NCI-H510A treated with DMSO at 0.1 percent for 48 hours (cell line): ENCODE measurements at regions not wholly inside any gene's neighbourhood (a gene's known extent, or its start where the extent isn't known, plus 50 kb on each side); places are given as distances from the start of the nearest gene placed in this dataset.

ENCODE experiments used
- DNase-seq: peaks from one replicate; lab custom pipeline; 2025; lab: John Stamatoyannopoulos, UW

GRCh38 chr6:113411011-113411410 lies 446.1 kb upstream of the MARCKS start:
- no peak for DNase-seq

- DNase-seq = no peak
Observed at GRCh38 chr6:113412589-113413357, 444.4 kb upstream of the MARCKS start.

- DNase-seq = no peak
Observed at GRCh38 chr6:113414511-113414910, 442.6 kb upstream of the MARCKS start.

DNA sequence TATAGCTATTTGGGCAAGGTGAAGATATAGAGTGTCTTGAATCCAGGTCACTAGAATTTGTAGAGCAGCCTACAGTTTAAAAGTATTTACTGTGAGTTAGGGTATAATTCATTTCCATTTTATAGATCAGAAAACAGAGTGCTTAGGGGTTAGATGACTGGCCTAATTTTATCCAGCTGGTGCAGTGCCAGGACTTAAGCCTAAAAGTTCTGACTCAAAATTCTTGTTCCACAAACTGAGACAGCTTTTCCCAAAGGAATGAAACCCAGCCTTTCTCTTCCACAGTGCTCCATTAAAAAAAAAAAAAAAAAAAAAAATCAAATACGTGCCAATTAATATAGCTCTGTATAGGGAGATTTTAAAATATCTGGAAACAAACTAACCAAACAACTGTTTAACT lies 441.0 kb upstream of the MARCKS start:
- no peak for DNase-seq

DNA sequence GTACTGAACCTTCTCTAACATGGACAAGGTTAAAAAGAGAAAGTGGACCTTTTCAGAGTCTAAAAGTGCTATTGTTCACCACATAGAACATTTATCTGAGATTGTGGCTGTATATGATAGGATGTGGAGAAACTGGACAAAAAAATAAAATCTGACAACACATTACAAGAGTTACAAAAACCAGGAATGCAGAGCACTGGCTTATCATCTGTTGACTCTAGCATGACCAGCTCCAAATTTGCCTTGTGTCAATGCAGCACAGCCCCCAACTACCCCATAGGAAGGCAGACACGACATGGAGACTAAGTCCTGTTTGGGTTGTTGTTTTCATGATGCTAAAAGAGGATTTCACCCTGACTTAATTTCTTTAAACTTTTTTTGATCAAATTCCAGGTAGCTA lies 436.9 kb upstream of the MARCKS start:
- DNase-seq = no peak

GRCh38 chr6:113421997-113422396 lies 435.1 kb upstream of the MARCKS start:
- DNase-seq = no peak

GRCh38 chr6:113423956-113424355 lies 433.2 kb upstream of the MARCKS start:
- DNase-seq = no peak

GRCh38 chr6:113425977-113426660 lies 431.0 kb upstream of the MARCKS start:
- DNase-seq = no peak

DNA sequence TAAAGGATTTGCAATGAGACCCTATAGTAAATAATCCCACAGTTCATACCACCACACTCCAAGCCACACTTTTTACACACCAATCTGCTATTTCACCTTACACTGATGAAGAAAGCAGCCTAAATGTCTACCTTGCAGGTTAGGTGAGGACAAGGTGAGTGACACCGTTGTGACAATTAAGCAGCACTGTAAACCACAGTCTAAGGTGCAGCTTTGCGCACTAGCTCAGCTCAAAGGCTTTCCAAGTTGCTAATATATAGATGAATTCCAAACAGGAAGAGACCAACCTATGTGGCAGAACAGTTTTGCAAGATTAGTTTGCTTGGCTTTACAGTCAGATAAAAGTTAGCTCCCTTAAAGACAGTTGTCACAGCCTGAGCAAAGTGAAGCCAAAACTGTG lies 429.5 kb upstream of the MARCKS start:
- DNase-seq = no peak

DNA sequence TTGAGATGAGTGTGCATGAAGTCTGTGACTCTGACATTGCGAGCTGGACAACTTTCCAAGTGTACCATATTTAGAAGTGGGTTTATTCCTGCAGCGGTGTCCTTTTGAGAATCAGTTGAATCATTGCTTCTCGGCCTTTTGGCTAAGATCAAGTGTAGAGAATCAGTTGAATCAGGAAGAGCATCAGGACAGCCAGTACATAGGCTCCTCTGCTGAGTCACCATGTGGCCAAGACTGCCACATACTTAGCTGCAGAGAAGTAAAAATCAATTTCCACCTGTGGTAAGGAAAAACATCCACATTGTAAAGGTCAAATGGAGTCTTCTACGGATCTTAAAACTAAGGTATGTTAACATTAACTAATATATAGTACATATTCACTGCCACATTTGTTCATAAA lies 428.4 kb upstream of the MARCKS start:
- no peak for DNase-seq

DNA sequence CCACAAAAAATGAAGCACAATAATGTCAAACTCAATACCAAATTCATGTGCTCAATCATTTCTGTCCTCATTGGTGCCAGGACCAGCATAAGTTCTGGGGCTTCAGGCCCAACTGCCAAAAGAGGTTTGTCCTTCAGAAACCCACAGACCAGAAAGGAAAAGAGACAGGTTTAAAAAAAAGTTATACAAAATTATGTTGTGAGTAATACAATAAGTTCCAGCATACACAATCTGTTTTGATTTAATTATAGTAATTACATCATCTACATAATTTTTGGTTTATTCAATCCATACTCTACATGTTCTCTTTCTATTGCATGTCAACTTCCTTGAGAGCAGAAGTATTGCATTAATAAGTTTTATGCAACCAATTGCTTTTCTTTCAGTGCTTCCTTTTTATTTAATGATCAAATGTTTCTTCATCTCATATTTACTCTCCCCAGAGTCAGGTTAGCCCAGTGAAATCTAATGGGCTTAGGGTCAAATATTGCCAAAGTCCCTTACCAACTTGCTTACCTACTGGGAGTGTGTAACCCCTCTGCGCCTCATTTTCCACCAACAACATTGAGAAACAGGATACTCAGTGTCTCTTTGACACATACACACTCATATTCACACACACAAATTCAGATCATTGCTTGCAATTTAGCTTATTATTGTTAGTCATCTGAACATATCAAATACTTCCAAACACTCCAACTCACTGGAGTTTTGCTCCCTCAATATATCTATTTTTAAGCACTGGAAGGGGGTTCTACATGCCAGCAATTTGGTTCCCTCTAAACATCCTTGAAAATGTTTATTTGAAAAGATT lies 424.4 kb upstream of the MARCKS start:
- DNase-seq = no peak

DNA sequence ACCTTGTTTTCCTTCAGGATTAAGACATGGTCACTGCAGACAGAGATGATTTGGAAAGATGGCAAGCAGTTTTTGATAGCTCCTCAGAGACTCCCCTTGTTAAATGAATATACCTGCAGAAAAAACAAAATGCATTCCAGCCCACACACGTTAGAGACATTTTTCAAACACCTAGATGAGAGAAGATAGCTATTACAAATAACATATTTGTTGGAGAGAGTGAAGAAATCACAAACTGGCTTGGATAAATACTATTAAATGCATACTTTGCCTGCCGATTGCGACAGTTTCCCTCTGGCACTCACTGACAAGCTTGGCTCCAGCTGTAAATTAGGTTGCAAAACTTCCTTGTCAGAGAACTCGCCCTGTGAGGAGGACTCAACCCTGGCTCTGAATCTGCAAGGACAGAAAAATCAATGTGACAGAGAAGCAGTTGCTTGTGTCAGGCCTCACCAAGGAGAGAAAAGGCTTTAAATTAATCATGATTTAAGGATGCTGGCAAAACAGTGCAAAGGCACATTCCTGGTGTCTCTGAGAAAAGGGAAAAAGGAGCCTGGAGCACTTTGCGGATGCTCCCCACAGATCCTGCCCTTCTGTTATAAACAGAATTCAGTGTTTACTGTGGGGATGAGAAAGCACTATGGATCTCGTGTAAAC lies 423.7 kb upstream of the MARCKS start:
- DNase-seq = no peak

DNA sequence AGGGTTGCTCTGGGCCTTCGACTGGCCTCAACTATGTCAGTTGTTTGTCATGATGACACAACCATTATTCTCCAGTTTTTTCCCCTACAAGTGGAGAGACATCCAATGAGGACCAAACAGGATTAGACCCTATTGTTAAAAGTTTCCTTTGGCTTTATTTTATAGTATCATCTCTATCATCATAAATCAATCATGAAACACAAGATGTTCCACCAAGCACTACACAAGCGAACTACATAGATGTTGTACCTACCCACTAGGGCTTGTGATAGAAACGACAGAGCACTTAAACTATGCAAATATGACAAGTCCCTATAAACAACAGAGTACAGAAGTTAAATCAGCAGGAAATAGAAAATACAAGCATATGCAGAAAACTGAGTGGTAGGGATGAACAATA lies 422.5 kb upstream of the MARCKS start:
- DNase-seq = no peak

- DNase-seq = no peak
Observed at GRCh38 chr6:113437566-113437965, 419.6 kb upstream of the MARCKS start.

DNA sequence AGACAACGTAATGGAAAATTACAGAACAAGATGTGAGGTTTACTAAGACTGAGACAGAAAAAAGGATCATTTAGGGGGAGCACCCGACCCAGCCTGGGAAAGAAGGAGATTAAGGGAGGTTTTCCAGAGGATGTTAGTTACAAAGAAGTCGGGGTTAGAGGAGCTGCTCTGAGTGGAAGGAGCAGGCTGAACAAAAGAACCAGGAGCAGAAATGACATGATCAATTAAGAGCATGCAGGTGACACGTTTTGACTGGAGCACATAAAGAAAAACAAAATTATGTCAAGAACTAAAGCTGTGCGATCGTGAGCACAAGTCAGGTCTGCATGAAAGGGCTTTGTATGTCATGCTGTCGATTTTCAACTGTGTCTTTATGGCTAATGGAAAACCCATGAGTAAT lies 417.3 kb upstream of the MARCKS start:
- DNase-seq = no peak

GRCh38 chr6:113442040-113442439 lies 415.1 kb upstream of the MARCKS start:
- DNase-seq = no peak

GRCh38 chr6:113445201-113445600 lies 411.9 kb upstream of the MARCKS start:
- DNase-seq = no peak

- no peak for DNase-seq
Observed at GRCh38 chr6:113447088-113447831, 409.9 kb upstream of the MARCKS start.

DNA sequence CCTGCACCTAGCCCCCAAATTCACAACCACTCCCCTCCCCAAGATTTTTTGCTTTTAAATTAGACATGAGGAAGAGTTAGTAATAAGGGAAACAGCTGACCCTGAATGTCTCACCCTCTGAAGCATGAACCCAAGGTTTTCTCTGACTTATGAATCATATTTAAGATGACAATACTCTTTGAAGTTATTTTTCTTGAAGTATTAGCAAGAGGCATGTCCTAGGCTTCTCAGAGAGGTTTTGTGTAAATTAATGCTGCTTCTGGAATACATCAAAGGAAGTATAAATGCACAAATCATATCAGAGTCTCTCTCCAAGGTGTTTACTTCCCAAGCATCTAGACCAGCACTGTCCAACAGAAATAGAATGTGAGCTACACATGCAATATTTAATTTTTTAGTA lies 408.1 kb upstream of the MARCKS start:
- DNase-seq = no peak

DNA sequence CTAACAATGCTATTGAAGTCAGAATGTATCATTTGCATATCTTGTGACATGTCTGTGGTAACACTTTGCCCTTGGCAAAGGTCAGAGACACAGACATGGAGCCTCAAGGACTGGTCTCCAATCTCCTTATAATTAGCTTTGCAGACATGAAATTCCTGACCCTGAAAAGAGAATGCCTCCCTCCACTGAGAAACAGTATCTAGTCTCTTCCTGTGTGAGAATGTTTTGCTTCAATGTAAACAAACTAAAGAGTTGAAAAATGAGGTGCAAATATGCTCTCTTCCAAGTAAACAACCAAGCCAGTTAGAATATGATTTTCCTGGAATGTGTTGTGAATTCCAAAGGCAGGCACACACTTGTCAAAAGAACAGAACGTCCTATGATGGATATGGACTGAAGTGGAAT lies 407.1 kb upstream of the MARCKS start:
- DNase-seq = no peak

DNA sequence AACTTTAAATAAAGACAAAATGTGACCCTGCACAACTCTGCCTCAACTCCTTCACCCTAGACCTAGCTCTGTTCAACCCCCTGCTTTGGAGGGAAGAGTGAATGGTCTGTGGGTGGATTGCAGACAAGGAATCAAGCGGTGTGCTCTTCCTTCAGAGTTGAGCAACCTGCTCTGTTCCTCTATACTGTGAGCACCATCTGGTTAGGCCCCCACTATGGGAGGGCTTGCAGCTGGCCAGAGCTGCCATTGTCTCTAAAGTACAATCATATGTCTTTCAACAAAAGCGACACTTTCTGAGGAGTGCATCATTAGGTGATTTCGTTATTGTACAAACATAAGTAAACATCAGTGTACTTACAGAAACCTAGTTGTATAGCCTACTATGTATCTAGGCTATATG lies 406.1 kb upstream of the MARCKS start:
- DNase-seq = no peak

DNA sequence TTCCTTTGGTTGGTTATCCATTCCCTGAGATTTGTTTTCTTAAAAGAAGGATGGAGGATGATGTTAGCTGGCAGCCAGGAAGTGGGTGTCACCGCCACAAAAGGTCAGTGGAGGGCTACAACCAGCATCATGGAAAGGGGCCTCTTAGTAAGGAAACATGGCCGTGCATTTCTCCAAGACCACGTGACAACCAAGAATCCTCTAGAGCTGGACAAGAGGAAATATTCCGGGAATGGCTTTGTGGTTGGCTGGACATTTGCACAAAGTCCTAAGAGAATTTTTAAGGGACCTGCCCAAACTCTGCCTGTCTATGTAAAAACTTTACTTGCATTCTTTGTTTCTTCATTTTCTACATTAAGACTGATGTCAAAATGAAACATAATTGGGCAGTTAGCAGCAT lies 399.9 kb upstream of the MARCKS start:
- no peak for DNase-seq
